DND-41 (cell line): ENCODE measurements at regions not wholly inside any gene's neighbourhood (a gene's known extent, or its start where the extent isn't known, plus 50 kb on each side); places are given as distances from the start of the nearest gene placed in this dataset.

ENCODE experiments used
- EZH2 ChIP-seq: IDR thresholded peaks from 3 replicates; pipeline ENCODE4 v1.6.1; 2012; ENCODE audit warnings: borderline replicate concordance, low read depth, mild to moderate bottlenecking, moderate library complexity, low read length, inconsistent platforms; ENCODE audit not compliant: severe bottlenecking
- TF ChIP-seq, protein P1 (sequence below): IDR thresholded peaks from 2 replicates; pipeline ENCODE4 v1.5.1; 2012; ENCODE audit warnings: borderline replicate concordance, low read length, moderate library complexity, mild to moderate bottlenecking; ENCODE audit not compliant: poor library complexity, severe bottlenecking; ENCODE audit errors: extremely low read depth

DNA sequence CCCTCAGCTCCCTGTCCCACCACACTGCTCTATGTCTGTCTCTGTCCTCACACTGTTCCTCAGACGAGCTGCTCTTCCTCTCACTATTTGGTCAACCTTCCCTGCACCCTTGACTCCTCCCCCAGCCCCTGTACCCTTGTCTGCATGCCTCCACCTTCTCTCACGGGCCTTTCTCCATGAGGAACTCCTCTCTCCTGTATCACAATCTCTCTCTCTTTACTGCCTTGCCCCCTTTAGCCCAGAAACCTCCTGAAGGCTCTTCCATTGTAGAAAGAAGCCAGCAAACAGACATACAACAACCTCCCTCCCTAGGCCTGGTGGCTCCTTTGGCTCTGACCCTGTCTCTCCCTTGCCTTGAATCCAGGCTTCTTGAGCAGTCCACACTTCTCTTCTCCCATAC is 251.6 kb upstream of the CSF3R start:
- TF ChIP-seq, protein P1, sequence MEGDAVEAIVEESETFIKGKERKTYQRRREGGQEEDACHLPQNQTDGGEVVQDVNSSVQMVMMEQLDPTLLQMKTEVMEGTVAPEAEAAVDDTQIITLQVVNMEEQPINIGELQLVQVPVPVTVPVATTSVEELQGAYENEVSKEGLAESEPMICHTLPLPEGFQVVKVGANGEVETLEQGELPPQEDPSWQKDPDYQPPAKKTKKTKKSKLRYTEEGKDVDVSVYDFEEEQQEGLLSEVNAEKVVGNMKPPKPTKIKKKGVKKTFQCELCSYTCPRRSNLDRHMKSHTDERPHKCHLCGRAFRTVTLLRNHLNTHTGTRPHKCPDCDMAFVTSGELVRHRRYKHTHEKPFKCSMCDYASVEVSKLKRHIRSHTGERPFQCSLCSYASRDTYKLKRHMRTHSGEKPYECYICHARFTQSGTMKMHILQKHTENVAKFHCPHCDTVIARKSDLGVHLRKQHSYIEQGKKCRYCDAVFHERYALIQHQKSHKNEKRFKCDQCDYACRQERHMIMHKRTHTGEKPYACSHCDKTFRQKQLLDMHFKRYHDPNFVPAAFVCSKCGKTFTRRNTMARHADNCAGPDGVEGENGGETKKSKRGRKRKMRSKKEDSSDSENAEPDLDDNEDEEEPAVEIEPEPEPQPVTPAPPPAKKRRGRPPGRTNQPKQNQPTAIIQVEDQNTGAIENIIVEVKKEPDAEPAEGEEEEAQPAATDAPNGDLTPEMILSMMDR: no peak
- TF ChIP-seq EZH2: no peak
